CD1c-positive myeloid dendritic cell (primary cell): ENCODE measurements at regions not wholly inside any gene's neighbourhood (a gene's known extent, or its start where the extent isn't known, plus 50 kb on each side); places are given as distances from the start of the nearest gene placed in this dataset.
"Not testable (repeated sequence)": the region's sequence is repeated elsewhere in the genome, so short reads cannot be mapped to it uniquely, and the experiment has no call there.

Source experiments
- DNase-seq: peaks from one replicate; pipeline ENCODE4 v3.0.0-alpha.2; 2016; ENCODE audit errors: extremely low spot score

DNA sequence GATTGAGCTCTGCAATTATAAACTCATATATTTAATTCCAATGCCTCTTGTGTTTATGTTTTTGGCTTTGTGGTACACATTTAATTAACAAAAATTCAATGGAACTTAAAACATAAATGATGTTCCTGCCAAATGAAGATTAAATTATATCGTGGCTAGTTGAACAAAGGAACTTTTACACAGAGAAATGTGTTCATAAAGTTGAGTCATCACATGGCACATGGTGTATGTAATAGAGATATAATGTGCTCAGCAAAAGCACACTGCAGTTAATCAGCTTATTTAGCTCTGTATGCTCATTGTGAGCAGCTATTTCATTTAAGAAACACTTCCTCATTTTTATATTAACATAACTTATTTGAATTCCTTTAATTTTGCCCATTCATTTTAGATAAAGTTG, 1295.6 kb upstream of the CITED2 start:
- no peak for DNase-seq

DNA sequence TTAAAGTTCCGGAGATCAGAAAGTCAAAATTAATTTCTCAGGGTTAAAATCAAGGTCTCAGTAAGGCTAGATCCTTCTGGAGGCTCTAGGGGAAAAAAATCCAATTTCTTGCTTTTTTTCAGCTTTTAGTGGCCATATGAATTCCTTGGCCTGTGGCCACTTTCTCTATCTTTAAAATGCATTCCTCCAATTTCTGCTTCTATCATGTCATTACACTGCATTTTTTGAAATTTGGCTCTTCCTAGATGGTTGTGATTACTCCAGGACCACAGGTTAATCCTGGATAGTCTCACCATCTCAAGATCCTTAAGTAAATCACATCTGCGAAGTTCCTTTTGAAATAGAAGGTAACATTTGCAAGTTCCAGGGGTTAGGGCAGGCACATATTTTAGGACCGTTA, 1294.9 kb upstream of the CITED2 start:
- DNase-seq: no peak

DNA sequence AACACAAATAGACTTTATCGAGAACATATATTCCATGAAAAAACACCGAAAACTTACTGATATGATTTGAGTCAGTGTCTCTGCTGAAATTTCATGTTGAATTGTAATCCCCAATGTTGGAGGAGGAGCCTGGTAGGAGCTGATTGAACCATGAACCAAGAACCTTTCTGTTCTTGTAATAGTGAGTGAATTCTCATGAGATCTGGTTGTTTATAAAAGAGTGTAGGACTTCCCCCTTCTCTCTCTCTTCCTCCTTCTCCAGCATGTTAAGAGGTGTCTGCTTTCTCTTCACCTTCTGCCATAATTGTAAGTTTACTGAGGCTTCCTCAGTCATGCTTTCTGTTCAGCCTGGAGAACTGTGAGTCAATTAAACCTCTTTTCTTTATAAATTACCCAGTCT, 1289.3 kb upstream of the CITED2 start:
- DNase-seq: no peak

DNA sequence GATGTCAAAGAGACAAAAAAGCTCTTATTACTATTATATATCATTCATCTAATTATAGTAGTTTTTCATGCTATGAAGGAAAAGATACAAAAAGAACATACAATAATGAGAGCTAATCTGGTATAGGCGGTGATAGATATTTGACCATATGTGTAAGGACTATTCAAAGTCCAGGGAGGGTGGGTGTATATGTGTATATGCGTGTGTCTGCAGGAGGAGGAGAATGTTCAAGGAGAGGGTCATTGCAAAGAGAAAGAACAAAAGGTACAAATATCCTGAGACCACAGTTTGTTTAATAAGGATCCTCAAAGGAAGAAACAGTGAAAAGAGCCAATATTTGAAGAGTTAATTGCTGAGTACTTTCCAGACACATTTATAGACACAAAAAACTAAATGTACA, 1288.6 kb upstream of the CITED2 start:
- no peak for DNase-seq

DNA sequence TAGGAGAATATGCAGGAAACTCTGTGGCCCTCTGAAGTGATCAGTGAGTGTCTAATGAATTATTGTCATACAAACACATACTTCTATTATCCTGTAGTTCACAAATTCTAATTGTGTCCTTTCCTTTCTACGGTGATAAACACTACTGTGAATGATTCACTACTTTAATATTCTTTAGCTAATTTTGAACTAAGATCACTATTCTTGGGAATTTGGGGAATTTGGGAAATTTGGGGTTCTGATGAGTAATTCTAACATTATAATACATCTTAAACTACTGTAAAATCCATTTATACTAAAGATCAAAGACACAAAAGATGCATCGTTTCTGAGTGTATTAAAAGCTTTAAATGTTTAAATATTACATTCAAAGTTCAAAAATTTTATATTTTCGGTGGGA, 1287.2 kb upstream of the CITED2 start:
- DNase-seq: no peak

DNA sequence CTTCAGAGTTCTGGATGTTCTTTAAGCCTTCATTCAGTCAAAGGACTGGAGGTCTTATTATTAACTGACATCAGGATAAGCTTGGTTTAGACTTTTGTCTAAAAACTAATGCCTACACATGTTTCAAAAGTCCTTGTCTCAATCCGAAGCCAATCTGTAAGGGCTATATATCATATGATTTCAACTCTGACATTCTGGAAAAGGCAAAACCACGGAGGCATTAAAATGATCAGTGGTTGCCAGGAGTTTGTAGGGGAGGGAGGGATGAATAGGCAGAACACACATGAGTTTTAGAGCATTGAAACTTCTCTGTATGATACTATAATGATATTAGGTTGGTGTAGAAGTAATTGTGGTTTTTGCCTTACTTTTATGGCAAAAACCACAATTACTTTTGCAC, 1285.8 kb upstream of the CITED2 start:
- DNase-seq: no peak

DNA sequence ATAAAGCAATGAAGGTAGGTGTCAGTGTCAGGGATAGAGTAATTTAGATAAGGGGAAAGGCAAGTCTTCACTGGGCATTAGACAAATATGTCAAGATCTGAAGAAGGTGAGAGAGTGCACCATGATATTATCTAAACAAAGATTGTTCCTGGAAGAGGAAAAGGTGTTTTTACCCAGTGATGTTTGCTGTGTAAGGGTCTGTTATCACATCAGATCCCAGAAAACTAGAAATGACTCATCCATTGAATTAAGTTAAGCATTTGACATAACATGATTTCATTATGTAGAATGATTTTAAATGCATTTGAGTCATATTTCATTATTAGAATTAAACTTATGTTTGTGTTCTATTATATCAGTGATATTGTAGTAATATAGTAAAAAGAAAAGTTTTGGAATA, 1279.5 kb upstream of the CITED2 start:
- DNase-seq: no peak

DNA sequence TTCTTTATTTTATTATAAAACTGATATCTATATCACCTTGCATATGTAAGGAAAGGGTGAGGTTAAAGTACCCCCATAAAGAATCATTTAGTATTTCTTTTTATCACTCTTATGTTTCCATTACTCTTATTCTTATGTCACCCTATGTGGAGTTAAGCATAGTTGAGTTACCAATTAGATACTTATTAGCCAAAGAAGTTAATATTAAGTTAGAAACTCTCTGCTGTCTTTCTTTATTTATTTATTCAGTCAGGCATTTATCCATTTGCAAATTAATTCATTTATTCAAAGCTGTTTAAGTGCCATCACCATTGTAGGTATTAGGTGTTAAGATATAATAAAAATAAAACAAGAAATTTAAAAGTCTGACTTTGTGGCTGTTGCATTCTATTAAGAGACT, 1279.1 kb upstream of the CITED2 start:
- no peak for DNase-seq

DNA sequence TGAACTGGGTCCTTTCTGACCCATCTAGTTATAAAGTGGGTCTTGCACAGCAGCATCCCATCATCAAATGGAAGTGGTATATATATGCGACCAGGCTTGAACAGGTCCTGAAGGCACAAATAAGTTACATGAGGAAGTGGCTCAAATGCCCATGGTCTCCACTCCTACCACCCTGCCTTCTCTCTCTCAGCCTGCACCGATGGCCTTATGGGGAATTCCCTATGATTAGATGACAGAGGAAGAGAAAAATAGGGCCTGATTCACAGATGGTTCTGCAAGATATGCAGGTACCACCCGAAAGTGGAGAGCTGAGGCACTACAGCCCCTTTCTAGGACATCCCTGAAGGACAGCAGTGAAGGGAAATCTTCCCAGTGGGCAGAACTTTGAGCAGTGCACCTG, 1275.1 kb upstream of the CITED2 start:
- not testable (repeated sequence) for DNase-seq

DNA sequence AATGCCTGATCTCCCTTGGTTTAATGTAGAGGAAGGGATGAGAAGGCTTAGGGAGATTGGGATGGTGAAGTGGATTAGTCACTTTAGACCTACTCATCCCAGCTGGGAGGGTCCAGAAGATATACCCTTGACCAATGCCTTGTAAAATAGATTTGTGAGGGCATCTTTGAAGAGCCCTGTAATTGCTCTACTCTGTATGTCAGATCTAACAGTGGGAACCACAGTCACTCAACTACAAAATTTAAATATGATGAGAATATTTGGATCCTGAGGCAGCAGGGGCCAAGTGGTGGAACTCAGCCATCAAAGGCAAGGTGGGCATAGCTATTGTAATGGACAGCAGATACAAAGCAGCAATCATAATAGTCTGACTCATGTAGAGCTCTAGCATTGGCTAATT, 1272.9 kb upstream of the CITED2 start:
- DNase-seq: not testable (repeated sequence)

DNA sequence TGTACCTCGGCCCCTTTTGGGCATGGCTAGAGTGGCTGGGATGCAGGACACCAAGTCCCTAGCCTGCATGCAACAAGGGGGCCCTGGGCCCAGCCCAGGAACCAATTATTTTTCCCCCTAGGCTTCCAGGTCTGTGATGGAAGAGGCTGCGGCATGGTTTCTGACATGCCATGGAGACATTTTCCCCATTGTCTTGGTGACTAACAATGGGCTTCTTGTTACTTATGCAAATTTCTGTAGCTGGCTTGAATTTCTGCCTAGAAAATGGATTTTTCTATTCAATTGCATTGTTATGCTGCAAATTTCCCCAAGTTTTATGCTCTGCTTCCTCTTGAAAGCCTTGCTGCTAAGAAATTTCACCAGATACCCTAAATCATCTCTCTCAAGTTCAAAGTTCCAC, 1269.6 kb upstream of the CITED2 start:
- DNase-seq: no peak

DNA sequence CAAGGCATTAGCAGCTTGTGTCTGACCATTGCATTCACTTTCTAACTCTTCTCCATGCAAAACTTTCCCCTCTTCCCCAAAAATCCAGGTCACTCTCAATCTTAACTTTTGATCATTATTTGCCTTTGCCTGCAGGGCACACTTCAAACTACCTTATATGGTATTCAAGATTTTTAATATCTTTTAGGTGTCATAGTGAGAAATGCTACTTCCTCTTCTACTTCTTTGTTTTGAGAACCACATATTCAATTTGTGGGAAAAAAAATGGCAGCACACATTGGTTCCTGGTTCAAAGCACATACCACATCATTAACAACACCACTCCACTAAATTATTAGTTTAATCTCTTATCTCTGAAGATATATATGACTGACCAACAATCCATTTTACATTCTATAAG, 1267.0 kb upstream of the CITED2 start:
- peak; percentile 31 for DNase-seq

DNA sequence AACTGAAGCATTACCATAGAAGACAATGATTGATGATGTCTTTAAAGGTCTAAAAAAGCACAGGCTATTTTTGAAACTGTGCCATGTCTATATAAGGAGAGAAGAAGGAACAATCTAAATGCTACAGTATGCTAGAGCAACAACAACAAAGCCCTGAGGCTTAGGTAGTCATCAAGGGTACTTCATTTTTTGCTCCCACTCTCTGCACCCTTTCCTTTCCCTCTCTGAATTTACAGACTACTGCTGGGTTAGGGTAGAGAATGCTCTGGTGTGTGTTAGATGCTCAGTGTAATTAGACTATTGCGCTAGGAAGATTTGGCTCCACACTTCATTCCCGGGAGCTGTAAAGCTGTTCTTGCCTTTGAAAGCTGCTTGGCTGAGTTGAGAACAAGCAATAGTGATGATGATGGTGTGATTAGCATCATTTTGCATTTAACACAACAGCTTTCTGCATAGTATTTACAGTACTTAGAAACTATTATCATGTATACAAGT, 1262.5 kb upstream of the CITED2 start:
- no peak for DNase-seq

DNA sequence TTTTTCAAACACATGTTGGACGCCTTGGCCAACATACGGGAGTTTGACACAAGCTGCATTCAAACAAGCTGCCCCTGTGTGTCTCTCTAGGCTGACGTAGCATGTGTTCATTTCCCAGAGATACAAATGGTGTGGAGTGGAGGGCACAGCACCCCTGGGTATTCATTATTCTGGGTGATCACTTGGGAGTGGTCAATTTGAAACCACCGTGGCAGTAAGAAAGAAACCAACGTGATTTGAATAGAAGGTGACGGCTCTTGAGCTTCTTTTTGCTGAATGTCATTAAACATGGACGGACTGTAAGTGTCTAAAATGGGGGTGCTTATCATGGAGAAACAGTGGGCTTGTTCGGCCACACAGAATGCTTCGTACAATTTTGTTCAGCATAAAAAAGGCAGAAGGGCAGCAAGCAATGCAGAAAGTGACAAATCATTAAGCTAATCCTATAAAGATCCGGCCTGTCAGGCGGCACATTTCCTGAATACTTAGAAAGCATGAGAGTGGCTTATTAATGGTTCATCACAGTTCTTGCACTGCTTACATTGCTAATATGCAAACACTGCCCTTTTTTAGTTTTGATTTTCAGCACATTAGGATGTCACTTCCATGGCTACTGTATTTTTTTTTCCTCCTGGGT, 1261.9 kb upstream of the CITED2 start:
- no peak for DNase-seq

DNA sequence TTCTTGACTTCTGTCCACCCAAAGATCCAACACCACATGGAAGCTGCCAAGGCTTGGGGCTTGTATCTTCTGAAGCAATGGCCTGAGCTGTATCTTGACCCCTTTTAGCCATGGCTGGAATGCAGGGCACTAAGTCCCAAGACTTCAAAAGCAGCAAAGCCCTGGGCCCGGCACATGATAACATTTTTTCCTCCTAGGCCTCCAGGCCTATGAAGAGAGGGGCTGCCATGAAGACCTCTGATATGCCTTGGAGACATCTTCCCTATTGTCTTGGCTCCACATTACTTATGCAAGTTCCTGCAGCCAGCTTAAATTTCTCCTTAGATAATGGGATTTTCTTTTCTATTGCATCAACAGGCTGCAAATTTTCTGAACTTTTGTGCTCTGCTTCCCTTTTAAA, 1252.6 kb upstream of the CITED2 start:
- DNase-seq: no peak

DNA sequence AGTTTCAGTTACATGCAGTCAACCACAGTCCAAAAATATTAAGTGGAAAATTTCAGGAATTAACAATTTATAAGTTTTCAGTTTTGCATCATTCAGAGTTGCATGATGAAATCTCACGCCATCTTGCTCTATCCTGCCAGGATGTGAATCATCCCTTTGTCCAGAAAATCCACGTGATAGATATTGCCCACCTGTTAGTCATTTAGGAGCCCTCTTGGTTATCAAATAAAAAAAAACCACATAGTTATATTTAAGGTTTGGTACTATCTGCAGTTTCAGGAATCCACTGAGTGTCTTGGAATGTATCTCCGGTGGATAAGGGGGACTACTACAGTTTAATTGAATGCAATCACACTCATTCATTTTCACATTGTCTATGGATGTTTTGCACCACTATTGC, 1249.0 kb upstream of the CITED2 start:
- no peak for DNase-seq

DNA sequence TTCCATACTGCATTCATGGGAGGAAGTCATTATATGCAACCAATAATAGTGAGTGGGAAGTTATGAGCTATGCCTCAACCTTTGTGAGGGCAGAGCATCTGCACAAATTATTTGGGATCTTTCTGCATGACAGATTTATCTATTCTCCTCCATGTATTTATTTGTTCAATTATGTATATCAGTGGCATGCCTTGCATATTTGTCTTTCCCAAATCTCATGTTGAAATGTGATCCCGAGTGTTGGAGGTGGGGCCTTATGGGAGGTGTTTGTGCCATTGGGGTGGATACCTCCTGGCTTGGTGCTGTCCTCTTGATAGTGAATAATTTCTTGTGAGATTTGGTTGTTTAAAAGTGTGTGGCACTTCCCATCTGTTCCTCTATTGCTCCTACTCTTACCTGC, 1246.0 kb upstream of the CITED2 start:
- no peak for DNase-seq

DNA sequence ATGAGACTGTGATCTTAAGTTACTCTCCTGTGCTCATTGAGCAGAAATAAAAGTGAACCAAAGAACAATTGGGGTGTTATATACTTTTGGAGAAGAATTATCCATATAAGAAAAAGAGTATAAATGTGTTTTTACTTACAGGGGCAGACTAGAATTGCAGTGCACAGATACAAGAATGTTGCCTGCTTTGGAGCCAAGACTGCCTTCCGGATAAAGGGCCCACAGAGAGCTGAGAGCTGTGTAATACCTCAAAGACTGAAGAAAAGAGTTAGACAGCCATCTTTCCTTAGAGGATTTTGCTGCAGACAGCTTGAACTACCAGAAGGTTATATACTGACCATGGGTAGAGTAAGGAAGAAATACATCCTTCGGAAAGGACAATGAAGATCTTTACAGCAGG, 1235.5 kb upstream of the CITED2 start:
- DNase-seq: no peak

DNA sequence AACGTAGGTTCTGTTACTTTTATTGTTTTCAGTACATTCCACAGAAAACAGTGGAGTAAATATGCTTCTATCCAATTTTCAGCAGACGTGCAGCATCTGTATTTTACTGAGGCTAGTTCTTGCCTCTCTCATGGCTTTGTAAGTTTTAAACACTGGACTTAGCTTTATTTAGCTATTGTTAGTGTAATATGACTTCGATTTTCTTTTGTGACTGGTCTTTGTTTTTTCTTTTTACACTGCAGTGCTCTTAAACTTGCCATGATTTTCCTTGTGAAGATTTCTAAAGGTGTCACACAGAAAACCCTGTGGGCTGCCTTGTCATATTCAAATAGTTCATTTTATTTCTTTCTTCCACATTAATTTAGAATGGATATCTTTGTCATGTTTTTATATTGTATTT, 1234.9 kb upstream of the CITED2 start:
- no peak for DNase-seq

DNA sequence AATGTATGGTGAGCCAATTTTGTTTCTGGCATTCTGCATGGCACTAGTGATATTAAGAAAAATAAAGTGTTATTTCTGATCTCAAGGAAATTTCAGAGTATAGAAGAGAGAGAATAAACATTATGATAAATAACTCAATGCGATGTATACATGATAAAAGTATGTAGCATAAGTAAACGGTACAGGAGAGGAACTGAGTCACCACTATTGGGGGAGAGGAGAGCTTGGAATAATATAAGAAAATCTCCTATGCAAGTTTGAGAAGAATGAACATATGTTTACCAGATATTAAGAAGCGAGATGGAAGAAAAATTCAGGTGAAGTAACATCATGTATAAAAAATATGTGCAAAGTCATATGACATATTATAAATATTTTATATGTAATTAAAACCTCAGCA, 1230.3 kb upstream of the CITED2 start:
- DNase-seq: no peak

DNA sequence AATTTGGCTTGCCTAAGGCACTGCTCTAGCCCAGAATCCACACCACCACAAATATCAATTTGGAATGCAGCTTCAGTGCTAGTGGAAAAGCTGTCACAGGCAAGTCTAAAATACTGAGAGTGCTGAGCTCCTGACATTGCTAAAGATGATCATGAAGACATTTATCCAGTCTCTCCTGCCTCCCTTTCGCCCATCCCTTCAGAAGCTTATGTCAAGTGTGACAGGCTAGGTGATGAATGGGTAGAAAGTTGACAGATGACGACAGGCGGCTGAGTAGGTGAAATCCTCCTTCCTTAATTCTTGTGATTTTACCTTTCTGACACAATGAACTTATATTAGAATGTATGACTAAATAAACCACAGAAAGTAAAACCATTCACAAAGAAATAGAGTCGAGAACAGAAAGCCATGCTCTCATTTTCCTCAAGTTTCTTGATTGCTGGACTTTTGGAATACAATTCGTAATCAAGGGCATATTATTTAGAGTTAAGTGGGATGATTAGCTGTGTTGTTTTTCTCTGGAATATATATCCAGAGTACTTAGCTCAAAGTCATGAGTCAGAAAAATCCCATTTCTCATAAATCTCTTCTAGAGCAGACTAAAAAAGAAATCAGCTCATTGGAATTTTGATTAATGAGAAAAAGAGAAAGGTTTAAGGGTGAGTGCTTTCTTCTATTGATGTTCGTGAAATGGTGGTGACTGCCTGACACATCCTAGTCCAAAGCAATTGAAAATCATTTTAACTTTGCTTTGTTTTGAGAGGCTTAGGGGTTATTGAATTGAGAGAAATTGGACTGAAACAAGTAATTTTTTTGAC, 1228.2 kb upstream of the CITED2 start:
- no peak for DNase-seq

DNA sequence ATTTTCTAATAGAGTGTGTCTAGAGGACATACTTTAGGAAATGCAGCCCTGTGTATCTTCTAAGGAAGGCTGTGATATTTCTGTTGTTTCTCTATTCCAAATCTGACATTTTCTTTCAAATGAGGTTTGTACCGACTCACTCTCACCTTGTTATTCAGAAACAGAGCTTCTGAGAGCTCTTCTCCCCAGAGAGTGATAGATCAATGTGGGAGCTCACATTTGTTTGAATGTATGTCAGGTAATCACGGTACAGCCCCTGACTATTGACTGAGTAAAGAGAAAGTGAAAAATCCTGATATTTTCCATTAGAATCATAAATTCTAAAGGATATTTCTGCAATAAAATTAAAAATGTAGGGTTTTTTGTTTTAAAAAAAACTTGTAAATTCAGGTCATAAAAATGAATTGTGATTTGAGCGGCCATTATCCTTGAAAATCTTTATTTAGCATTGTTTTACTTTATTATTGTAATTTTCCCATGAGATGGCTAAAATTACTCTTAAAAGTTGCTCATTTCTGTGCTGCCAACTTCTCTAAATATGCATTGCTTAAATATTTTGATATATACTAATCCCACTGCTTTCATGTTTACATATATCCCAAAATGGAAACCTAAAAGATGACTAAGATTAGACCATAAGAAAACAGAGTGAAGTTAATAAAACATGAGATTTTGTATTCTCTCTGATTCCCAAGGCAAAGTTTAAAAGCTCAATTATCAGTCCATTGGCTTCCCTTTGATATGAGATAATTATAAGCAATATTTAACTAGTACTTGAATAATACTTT, 1226.8 kb upstream of the CITED2 start:
- no peak for DNase-seq

DNA sequence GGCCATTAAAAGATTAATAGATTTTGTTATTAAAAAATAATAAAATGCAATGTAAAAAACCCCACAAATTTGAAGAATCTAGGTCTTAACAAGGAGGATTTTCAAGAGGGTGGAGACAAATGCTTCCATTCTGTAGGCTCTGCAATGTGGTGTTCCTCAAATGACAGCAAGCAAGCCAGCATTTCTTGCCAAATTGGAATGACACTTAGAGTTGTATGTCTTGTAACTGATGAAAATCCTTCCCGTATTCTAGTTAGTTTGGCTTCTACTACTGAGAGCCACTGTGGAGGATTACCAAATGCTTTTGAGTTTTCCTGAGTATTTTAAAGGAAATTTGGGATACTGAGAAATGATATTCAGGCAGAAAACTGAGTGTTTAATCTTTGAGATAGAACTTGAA, 1225.5 kb upstream of the CITED2 start:
- no peak for DNase-seq
